ENCODE measurements at regions not wholly inside any gene's neighbourhood (a gene's known extent, or its start where the extent isn't known, plus 50 kb on each side); places are given as distances from the start of the nearest gene placed in this dataset.

DNA sequence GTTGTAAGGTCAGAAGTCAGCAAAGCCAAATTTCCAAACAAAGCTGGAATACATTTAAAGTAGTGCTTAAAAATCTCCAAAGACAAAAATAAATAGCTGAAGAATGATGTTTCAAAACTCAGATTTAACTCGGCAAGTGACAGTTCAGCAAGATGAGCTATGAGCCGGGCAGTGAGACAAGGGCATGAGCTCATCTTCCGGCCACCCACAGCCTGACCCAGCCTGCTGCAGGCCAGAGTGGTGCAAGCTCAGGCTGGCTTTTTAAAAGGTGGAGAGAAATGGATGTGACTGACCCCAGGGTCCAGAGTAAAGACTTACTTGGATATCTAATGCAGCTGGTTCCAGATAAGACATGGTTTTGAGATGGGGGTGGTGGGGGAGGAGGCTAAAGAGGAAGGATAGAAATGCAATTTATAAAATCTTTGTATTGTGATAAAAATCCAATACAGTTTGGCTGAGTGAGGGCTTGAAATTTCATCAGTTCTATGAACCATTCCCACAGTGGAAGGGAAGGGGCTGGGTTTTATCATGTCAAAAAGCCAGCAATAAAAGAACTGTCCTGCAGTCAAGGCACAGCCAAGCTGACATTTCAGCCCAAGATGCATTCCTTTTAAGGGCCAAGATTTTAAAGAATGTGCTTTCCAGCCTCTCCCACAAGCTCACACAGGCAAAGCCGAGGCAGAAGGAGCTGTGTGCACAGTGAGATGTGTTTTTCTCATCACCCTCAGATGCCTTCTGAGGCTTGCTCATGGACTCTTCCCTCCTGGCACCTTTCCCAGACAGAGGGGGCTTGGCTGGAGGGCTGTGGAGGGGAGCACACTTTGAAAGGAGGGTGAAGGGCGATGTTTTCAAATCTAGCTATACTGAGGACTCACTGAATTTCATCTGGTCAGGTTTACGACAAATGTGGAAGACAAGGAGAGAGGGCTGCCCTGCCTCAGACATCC lies 97.9 kb upstream of the KLHL29 start:
- TF ChIP-seq, protein P1, sequence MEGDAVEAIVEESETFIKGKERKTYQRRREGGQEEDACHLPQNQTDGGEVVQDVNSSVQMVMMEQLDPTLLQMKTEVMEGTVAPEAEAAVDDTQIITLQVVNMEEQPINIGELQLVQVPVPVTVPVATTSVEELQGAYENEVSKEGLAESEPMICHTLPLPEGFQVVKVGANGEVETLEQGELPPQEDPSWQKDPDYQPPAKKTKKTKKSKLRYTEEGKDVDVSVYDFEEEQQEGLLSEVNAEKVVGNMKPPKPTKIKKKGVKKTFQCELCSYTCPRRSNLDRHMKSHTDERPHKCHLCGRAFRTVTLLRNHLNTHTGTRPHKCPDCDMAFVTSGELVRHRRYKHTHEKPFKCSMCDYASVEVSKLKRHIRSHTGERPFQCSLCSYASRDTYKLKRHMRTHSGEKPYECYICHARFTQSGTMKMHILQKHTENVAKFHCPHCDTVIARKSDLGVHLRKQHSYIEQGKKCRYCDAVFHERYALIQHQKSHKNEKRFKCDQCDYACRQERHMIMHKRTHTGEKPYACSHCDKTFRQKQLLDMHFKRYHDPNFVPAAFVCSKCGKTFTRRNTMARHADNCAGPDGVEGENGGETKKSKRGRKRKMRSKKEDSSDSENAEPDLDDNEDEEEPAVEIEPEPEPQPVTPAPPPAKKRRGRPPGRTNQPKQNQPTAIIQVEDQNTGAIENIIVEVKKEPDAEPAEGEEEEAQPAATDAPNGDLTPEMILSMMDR (IDR thresholded peaks at IDR 0.05; ENCODE audit: low read depth, low read length) = no peak
- DNase-seq (ENCODE audit: extremely low read depth, low read depth) = peak; percentile 12

DNA sequence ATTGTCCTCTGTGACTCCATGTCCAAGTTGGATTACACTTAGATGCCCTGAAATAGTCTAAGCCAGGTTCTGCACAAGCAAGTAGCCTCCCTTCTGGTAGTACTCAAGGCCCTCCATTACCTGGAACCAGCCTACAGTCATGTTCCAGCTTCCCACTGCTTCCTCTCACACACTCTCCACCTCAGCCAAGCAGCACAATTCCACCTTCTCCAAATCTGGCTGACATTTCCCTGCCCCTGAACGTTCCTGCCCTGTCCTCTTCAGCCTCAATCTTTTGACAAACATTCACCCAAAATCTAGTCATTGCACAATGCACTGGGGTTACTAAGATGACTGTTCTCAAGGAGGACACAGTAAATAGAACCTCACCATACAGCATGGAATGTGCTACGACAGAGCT lies 95.3 kb upstream of the KLHL29 start:
- no peak for DNase-seq (ENCODE audit: extremely low read depth, low read depth)
- TF ChIP-seq, protein P1 (IDR thresholded peaks at IDR 0.05; ENCODE audit: low read depth, low read length) = no peak

DNA sequence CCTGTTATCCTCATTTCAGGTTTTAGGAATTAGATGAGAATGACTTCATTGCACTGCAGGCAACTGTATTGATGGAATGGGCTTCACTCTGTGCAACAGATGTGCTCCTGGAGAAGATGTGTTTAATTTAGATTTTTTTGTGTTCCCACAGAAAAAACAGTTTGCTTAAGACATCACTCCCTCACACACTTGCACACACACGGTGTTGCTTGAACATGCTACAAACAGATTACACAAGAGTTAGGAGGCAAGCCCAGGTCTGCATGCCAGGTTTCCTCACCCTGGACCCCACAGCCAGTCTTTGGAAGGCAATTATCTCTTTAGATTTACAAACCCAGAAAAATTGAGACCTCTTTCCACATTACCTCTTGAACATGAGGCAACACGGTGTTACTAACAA lies 93.7 kb upstream of the KLHL29 start:
- TF ChIP-seq, protein P1 (IDR thresholded peaks at IDR 0.05; ENCODE audit: low read depth, low read length) = no peak
- no peak for DNase-seq (ENCODE audit: extremely low read depth, low read depth)

DNA sequence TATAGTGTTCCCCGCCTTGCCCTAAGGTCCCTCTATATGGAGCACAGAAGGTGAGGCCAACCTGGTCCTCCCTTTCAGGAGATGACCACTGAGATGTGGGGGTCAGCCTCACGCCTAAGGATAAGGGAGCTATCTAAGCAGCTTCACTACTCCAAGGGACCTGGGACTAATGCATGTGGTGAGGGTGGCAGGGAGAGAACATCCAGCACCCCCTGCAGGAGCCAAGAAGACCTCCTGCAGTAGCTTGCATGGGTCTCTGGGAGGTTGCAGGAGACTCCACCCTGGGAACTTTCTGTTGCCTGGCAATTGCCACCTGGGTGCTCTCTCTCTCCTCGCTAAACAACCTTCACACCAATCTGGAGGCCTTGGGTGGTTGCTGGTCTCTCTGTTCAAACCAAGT lies 93.0 kb upstream of the KLHL29 start:
- no peak for DNase-seq (ENCODE audit: extremely low read depth, low read depth)
- TF ChIP-seq, protein P1 (IDR thresholded peaks at IDR 0.05; ENCODE audit: low read depth, low read length) = no peak

DNA sequence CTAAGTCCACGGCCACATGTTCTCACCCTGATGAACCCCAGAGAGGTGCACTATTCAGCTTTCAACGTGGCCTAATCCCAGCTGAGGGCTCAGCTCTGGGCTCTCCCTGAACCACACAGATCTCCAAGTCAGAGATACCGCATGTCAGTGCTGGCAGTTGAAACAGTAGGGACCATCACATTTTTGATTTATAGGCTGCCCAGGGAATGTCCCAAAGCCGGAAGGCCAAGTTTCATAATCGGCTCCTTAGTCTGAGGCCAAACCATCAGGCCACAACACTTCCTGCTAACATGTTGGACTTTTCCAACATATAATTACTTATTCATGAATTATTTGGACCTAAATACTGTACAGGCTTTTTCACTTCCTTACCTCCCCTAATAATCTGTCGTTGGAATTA lies 91.9 kb upstream of the KLHL29 start:
- TF ChIP-seq, protein P1 (IDR thresholded peaks at IDR 0.05; ENCODE audit: low read depth, low read length) = no peak
- DNase-seq (ENCODE audit: extremely low read depth, low read depth) = no peak

DNA sequence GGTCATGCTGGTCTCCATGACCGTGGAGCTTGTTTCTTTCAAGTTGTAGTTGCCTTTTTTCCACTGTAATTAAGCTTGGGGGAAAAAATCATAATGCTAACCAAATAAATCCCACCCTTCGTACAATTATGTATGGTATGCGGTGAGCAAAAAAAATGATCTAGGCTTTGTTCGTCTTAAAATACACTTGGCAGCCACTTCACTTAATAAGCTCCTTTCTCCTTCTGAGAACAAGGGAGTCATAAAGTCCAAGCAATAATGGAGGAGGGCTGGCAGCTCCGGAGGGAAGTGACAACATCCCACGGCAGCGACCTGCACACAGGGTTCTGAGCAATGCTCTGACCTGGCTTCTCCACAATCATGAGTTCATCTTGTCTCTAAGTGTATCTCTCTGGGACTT lies 91.2 kb upstream of the KLHL29 start:
- DNase-seq (ENCODE audit: extremely low read depth, low read depth) = no peak
- TF ChIP-seq, protein P1 (IDR thresholded peaks at IDR 0.05; ENCODE audit: low read depth, low read length) = no peak

DNA sequence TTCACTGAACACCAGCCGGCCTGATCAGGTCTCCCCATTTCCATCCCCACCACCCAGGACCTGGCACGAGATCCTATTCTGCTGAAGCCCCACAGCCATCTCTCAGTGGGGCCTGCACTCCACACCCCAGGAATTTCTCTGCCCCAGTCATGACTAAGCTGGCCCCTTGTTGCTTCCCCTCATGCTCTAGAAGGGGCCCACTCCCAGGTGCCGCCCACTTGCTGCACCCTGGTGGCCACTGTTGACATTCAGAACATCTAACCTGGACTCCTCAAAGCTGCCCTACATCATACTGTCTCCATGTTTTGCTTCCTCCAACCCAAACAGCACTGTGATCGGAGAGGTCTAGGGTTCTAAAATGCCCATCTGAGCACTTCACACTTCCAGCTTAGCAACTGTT lies 90.7 kb upstream of the KLHL29 start:
- TF ChIP-seq, protein P1 (IDR thresholded peaks at IDR 0.05; ENCODE audit: low read depth, low read length) = no peak
- DNase-seq (ENCODE audit: extremely low read depth, low read depth) = no peak
